Loucy (cell line): ENCODE measurements at regions not wholly inside any gene's neighbourhood (a gene's known extent, or its start where the extent isn't known, plus 50 kb on each side); places are given as distances from the start of the nearest gene placed in this dataset.

Experiments
- H2AFZ ChIP-seq: fragments of 200-600 bp; sonication (generic); 2 replicates; pipeline ENCODE4 v1.6.0; 2016; ENCODE audit warnings: antibody characterized with exemption, mild to moderate bottlenecking, low read length, moderate library complexity
- H3F3A ChIP-seq: fragments of 200-600 bp; 2 replicates; pipeline ENCODE4 v1.6.0; 2016; ENCODE audit warnings: antibody characterized with exemption, low read depth, mild to moderate bottlenecking
- H3K27me3 ChIP-seq: fragments of 200-600 bp; sonication (generic); 2 replicates; pipeline ENCODE4 v1.6.1; 2014; ENCODE audit warnings: low read length, mild to moderate bottlenecking; ENCODE audit not compliant: insufficient read depth, poor library complexity, severe bottlenecking
- H3K36me3 ChIP-seq: fragments of 200-600 bp; sonication (generic); 2 replicates; pipeline ENCODE4 v1.6.1; 2016; ENCODE audit warnings: low read length; ENCODE audit not compliant: insufficient read depth
- H3K4me1 ChIP-seq: fragments of 200-600 bp; sonication (generic); 2 replicates; pipeline ENCODE4 v1.5.1; 2014; ENCODE audit warnings: low read length, mild to moderate bottlenecking; ENCODE audit not compliant: insufficient read depth, poor library complexity, severe bottlenecking
- H3K4me2 ChIP-seq: fragments of 200-600 bp; sonication (generic); 2 replicates; pipeline ENCODE4 v1.6.0; 2014; ENCODE audit warnings: antibody characterized with exemption, low read length, low read depth, mild to moderate bottlenecking; ENCODE audit not compliant: poor library complexity, severe bottlenecking
- H3K4me3 ChIP-seq: fragments of 200-600 bp; sonication (generic); 2 replicates; pipeline ENCODE4 v1.5.1; 2014; ENCODE audit warnings: low read length, mild to moderate bottlenecking, mixed read lengths; ENCODE audit not compliant: poor library complexity, severe bottlenecking
- H3K79me2 ChIP-seq: fragments of 200-600 bp; sonication (generic); 2 replicates; pipeline ENCODE4 v1.6.1; 2014; ENCODE audit warnings: low read length; ENCODE audit not compliant: insufficient read depth
- H3K9ac ChIP-seq: fragments of 200-600 bp; sonication (generic); 2 replicates; pipeline ENCODE4 v1.6.0; 2014; ENCODE audit warnings: mild to moderate bottlenecking, low read depth, low read length, moderate library complexity; ENCODE audit not compliant: poor library complexity, severe bottlenecking
- H3K9me2 ChIP-seq: fragments of 200-600 bp; sonication (generic); replicated peaks from 2 replicates; pipeline ENCODE4 v1.6.1; 2016; ENCODE audit warnings: low read depth, low read length, mixed read lengths
- H3K9me3 ChIP-seq: fragments of 200-600 bp; sonication (generic); 2 replicates; pipeline ENCODE4 v1.6.1; 2014; ENCODE audit warnings: mild to moderate bottlenecking, antibody characterized with exemption, low read length, low read depth; ENCODE audit not compliant: insufficient read depth
- H4K20me1 ChIP-seq: fragments of 200-600 bp; sonication (generic); 2 replicates; pipeline ENCODE4 v1.6.0; 2014; ENCODE audit warnings: antibody characterized with exemption, low read length, mild to moderate bottlenecking; ENCODE audit not compliant: insufficient read depth, poor library complexity, severe bottlenecking
- CTCF ChIP-seq: fragments of 200-600 bp; sonication (generic); conservative IDR thresholded peaks from 2 replicates; pipeline ENCODE4 v1.5.1; 2014; ENCODE audit warnings: mild to moderate bottlenecking, antibody characterized with exemption, low read length
- EZH2phosphoT487 ChIP-seq: fragments of 200-600 bp; IDR thresholded peaks from 2 replicates; pipeline ENCODE4 v1.6.1; 2018; ENCODE audit warnings: antibody characterized with exemption, mild to moderate bottlenecking, moderate library complexity, borderline replicate concordance

GRCh38 chr11:70747285-70747684, 349.0 kb downstream of the CTTN start:
- H3K79me2 ChIP-seq, result no peaks in the 10 kb centered on the region
- H3K4me1 ChIP-seq, result no peaks in the 10 kb centered on the region
- no peak overlapping the region for H3K9ac ChIP-seq
- H3K4me3 ChIP-seq, result no peak overlapping the region
- no peaks in the 10 kb centered on the region for H4K20me1 ChIP-seq
- H3K4me2 ChIP-seq, result no peak overlapping the region
- H3K27me3 ChIP-seq, result no peaks in the 10 kb centered on the region
- no peak for TF ChIP-seq EZH2phosphoT487
- no peak for TF ChIP-seq CTCF
- H3K36me3 ChIP-seq, result no peaks in the 10 kb centered on the region
- peaks cover 28% of the 10 kb centered on the region; the same call in 1 of the 2 replicates for H3K9me3 ChIP-seq
- no peaks in the 10 kb centered on the region for H3K9me2 ChIP-seq
- no peaks in the 10 kb centered on the region for H3F3A ChIP-seq
- no peak overlapping the region for H2AFZ ChIP-seq

- Histone ChIP-seq H3K4me1 (no peaks in the 10 kb centered on the region), H3K4me2 (no peak overlapping the region), H2AFZ (no peak overlapping the region), H3K9me3 (peaks cover 28% of the 10 kb centered on the region; the same call in 1 of the 2 replicates), H3K9ac (no peak overlapping the region), H3K79me2 (no peaks in the 10 kb centered on the region), H3K27me3 (no peaks in the 10 kb centered on the region), H4K20me1 (no peaks in the 10 kb centered on the region), H3K4me3 (no peak overlapping the region), H3F3A (no peaks in the 10 kb centered on the region), H3K36me3 (no peaks in the 10 kb centered on the region), H3K9me2 (no peaks in the 10 kb centered on the region)
- TF ChIP-seq EZH2phosphoT487 (no peak), CTCF (no peak)
These were observed 349.6 kb downstream of the CTTN start for GRCh38 chr11:70747921-70748320.

GRCh38 chr11:70751142-70751734, 352.9 kb downstream of the CTTN start:
- no peaks in the 10 kb centered on the region for H3K27me3 ChIP-seq
- no peak for TF ChIP-seq CTCF
- no peak for TF ChIP-seq EZH2phosphoT487
- H3K4me2 ChIP-seq, result no peak overlapping the region
- no peaks in the 10 kb centered on the region for H3K36me3 ChIP-seq
- no peaks in the 10 kb centered on the region for H4K20me1 ChIP-seq
- no peaks in the 10 kb centered on the region for H3K9me2 ChIP-seq
- no peaks in the 10 kb centered on the region for H3K4me1 ChIP-seq
- no peaks in the 10 kb centered on the region for H3K79me2 ChIP-seq
- no peak overlapping the region for H3K9ac ChIP-seq
- no peak overlapping the region for H2AFZ ChIP-seq
- no peaks in the 10 kb centered on the region for H3F3A ChIP-seq
- H3K9me3 ChIP-seq, result peaks cover 11% of the 10 kb centered on the region; the same call in 1 of the 2 replicates
- no peak overlapping the region for H3K4me3 ChIP-seq
